DLD1 (cell line): ENCODE measurements at regions not wholly inside any gene's neighbourhood (a gene's known extent, or its start where the extent isn't known, plus 50 kb on each side); places are given as distances from the start of the nearest gene placed in this dataset.
"Not testable (repeated sequence)": the region's sequence is repeated elsewhere in the genome, so short reads cannot be mapped to it uniquely, and the experiment has no call there.

Experiments used
- in situ Hi-C: cut with HindIII; loops from 2 replicates; pipeline ENCODE4 v1.10.0; 2017; ENCODE audit warnings: low sequenced_read_pairs

- in situ Hi-C loops: no loop called here
Observed at GRCh38 chr18:30469091-30469490, 573.5 kb downstream of the DSC3 start.

- in situ Hi-C loops: no loop called here
Observed at GRCh38 chr18:30465096-30465495, 577.4 kb downstream of the DSC3 start.

- in situ Hi-C loops: no loop called here
Observed at GRCh38 chr18:30457156-30457555, 585.4 kb downstream of the DSC3 start.

- in situ Hi-C loops: no loop called here
Observed at GRCh38 chr18:30455741-30456140, 586.8 kb downstream of the DSC3 start.

- in situ Hi-C loops: no loop called here
Observed at GRCh38 chr18:30454920-30455319, 587.6 kb downstream of the DSC3 start.

- in situ Hi-C loops: no loop called here
Observed at GRCh38 chr18:30451981-30452380, 590.6 kb downstream of the DSC3 start.

GRCh38 chr18:30450927-30451326 is 591.6 kb downstream of the DSC3 start:
- in situ Hi-C loops: no loop called here

- in situ Hi-C loops: no loop called here
Observed at GRCh38 chr18:30446605-30447004, 595.9 kb downstream of the DSC3 start.

GRCh38 chr18:30444544-30444943 is 598.0 kb downstream of the DSC3 start:
- in situ Hi-C loops: no loop called here

GRCh38 chr18:30440351-30440750 is 602.2 kb downstream of the DSC3 start:
- in situ Hi-C loops: no loop called here

GRCh38 chr18:30439174-30439573 is 603.4 kb downstream of the DSC3 start:
- in situ Hi-C loops: no loop called here

- in situ Hi-C loops: no loop called here
Observed at GRCh38 chr18:30432349-30432748, 610.2 kb downstream of the DSC3 start.

- in situ Hi-C loops: not testable (repeated sequence)
Observed at GRCh38 chr18:30419399-30419798, 623.1 kb downstream of the DSC3 start.

- in situ Hi-C loops: no loop called here
Observed at GRCh38 chr18:30415903-30416302, 626.6 kb downstream of the DSC3 start.

- in situ Hi-C loops: no loop called here
Observed at GRCh38 chr18:30409120-30409519, 633.4 kb downstream of the DSC3 start.

- in situ Hi-C loops: no loop called here
Observed at GRCh38 chr18:30406728-30407127, 635.8 kb downstream of the DSC3 start.

- in situ Hi-C loops: no loop called here
Observed at GRCh38 chr18:30405038-30405437, 637.5 kb downstream of the DSC3 start.

- in situ Hi-C loops: no loop called here
Observed at GRCh38 chr18:30404422-30404821, 638.1 kb downstream of the DSC3 start.

GRCh38 chr18:30403278-30403677 is 639.3 kb downstream of the DSC3 start:
- in situ Hi-C loops: no loop called here

- in situ Hi-C loops: no loop called here
Observed at GRCh38 chr18:30387401-30387800, 655.1 kb downstream of the DSC3 start.

- in situ Hi-C loops: no loop called here
Observed at GRCh38 chr18:30386624-30387023, 655.9 kb downstream of the DSC3 start.

GRCh38 chr18:30385684-30386083 is 656.9 kb downstream of the DSC3 start:
- in situ Hi-C loops: no loop called here

- in situ Hi-C loops: no loop called here
Observed at GRCh38 chr18:30381826-30382225, 660.7 kb downstream of the DSC3 start.

- in situ Hi-C loops: no loop called here
Observed at GRCh38 chr18:30378097-30378496, 664.4 kb downstream of the DSC3 start.
